Caco-2 (cell line): ENCODE measurements at regions not wholly inside any gene's neighbourhood (a gene's known extent, or its start where the extent isn't known, plus 50 kb on each side); places are given as distances from the start of the nearest gene placed in this dataset.

ENCODE experiments used
- BruUV-seq: library from RNA; stranded (reverse); fragments of 400-500 nt; replicated peaks from 2 replicates; lab custom pipeline; 2021; lab: Mats Ljungman, UMichigan
- CTCF ChIA-PET: fragments of 300-600 bp; sonication (Branson Sonifier 250); formaldehyde crosslinking; loops from one replicate; lab custom pipeline; 2022; ENCODE audit warnings: antibody characterized with exemption; lab: Charles Lee
- POLR2A ChIA-PET: fragments of 300-600 bp; sonication (Branson Sonifier 250); formaldehyde crosslinking; loops from one replicate; lab custom pipeline; 2022; ENCODE audit warnings: antibody characterized with exemption; lab: Charles Lee
- DNase-seq, 2 experiments: peaks; one replicate each; pipeline versions ENCODE4 v3.0.0 to v3.0.0-alpha.2; 2020 to 2022
- H3K27me3 ChIP-seq: replicated peaks from 2 replicates; pipeline ENCODE4 v1.6.0; 2011; ENCODE audit warnings: low read length; ENCODE audit not compliant: control insufficient read depth, insufficient read depth
- H3K36me3 ChIP-seq: 2 replicates; pipeline ENCODE4 v1.5.1; 2011; ENCODE audit warnings: low read length; ENCODE audit not compliant: control insufficient read depth, insufficient read depth
- H3K4me1 ChIP-seq: fragments of 250-450 bp; sonication (Bioruptor Pico); 2 replicates; pipeline ENCODE4 v1.5.1; 2020; ENCODE audit warnings: mild to moderate bottlenecking
- H3K4me3 ChIP-seq: 2 replicates; pipeline ENCODE4 v1.5.1; 2011; ENCODE audit warnings: low read depth, mild to moderate bottlenecking, control low read depth, low read length
- H3K9me3 ChIP-seq: fragments of 250-450 bp; sonication (Bioruptor Pico); 2 replicates; pipeline ENCODE4 v1.5.1; 2020; ENCODE audit warnings: mild to moderate bottlenecking, moderate library complexity
- H3K27ac Mint-ChIP-seq: one replicate; pipeline ENCODE4 v1.8.0; 2022; ENCODE audit warnings: mixed read lengths; ENCODE audit not compliant: unreplicated experiment
- H3K27me3 Mint-ChIP-seq: one replicate; pipeline ENCODE4 v1.8.0; 2022; ENCODE audit warnings: mixed read lengths; ENCODE audit not compliant: insufficient read depth, unreplicated experiment
- H3K36me3 Mint-ChIP-seq: one replicate; pipeline ENCODE4 v1.8.0; 2022; ENCODE audit warnings: mild to moderate bottlenecking, mixed read lengths; ENCODE audit not compliant: insufficient read depth, unreplicated experiment
- H3K4me1 Mint-ChIP-seq: one replicate; pipeline ENCODE4 v1.8.0; 2022; ENCODE audit warnings: low read depth, mixed read lengths; ENCODE audit not compliant: unreplicated experiment
- H3K4me3 Mint-ChIP-seq: one replicate; pipeline ENCODE4 v1.8.0; 2022; ENCODE audit warnings: mild to moderate bottlenecking, moderate library complexity, mixed read lengths; ENCODE audit not compliant: unreplicated experiment
- H3K9me3 Mint-ChIP-seq: one replicate; pipeline ENCODE4 v1.8.0; 2022; ENCODE audit warnings: mixed read lengths; ENCODE audit not compliant: unreplicated experiment
- intact Hi-C: fragments of 100-400 bp; cut with micrococcal nuclease; formaldehyde crosslinking; loops from one replicate; pipeline ENCODE4 v1.10.0; 2022; ENCODE audit not compliant: unreplicated experiment
- TF ChIP-seq, protein P1 (sequence below), 2 experiments: fragments of 200-600 bp in 1 of 2; IDR thresholded peaks; 1 replicate in 1 of 2; 2 replicates in 1 of 2; pipeline versions ENCODE4 v1.5.1 to v1.8.0; 2011 to 2022; ENCODE audit warnings: antibody characterized with exemption in 1 of 2, control low read depth in 1 of 2, inconsistent platforms in 1 of 2, low read depth in 1 of 2, low read length in 1 of 2, mild to moderate bottlenecking in 1 of 2, moderate library complexity in 1 of 2; ENCODE audit not compliant: insufficient read depth in 1 of 2, severe bottlenecking in 1 of 2, unreplicated experiment in 1 of 2

- H3K4me1 ChIP-seq: no peaks in the 10 kb centered on the region
- no peaks in the 10 kb centered on the region for H3K9me3 ChIP-seq
- H3K4me1 Mint-ChIP-seq: no peaks in the 10 kb centered on the region
- intact Hi-C loops: no loop called here
- no peaks in the 10 kb centered on the region for H3K36me3 Mint-ChIP-seq
- H3K27me3 Mint-ChIP-seq: no peaks in the 10 kb centered on the region
- TF ChIP-seq, protein P1, sequence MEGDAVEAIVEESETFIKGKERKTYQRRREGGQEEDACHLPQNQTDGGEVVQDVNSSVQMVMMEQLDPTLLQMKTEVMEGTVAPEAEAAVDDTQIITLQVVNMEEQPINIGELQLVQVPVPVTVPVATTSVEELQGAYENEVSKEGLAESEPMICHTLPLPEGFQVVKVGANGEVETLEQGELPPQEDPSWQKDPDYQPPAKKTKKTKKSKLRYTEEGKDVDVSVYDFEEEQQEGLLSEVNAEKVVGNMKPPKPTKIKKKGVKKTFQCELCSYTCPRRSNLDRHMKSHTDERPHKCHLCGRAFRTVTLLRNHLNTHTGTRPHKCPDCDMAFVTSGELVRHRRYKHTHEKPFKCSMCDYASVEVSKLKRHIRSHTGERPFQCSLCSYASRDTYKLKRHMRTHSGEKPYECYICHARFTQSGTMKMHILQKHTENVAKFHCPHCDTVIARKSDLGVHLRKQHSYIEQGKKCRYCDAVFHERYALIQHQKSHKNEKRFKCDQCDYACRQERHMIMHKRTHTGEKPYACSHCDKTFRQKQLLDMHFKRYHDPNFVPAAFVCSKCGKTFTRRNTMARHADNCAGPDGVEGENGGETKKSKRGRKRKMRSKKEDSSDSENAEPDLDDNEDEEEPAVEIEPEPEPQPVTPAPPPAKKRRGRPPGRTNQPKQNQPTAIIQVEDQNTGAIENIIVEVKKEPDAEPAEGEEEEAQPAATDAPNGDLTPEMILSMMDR (IDR thresholded peaks at IDR 0.05; ENCODE audit: insufficient read depth in 1 of 2, low read depth in 1 of 2, low read length in 1 of 2, severe bottlenecking in 1 of 2, unreplicated experiment in 1 of 2): no peak
- H3K36me3 ChIP-seq: no peaks in the 10 kb centered on the region
- BruUV-seq: no TSS peak
- POLR2A ChIA-PET: no interaction called here
- DNase-seq: no peak
- no peaks in the 10 kb centered on the region for H3K9me3 Mint-ChIP-seq
- H3K4me3 ChIP-seq: no peak overlapping the region
- CTCF ChIA-PET: no interaction called here
- H3K4me3 Mint-ChIP-seq: no peak overlapping the region
- no peaks in the 10 kb centered on the region for H3K27me3 ChIP-seq
- H3K27ac Mint-ChIP-seq: no peak overlapping the region
Observed at GRCh38 chr12:85663631-85664030, 172.6 kb downstream of the RASSF9 start.

DNA sequence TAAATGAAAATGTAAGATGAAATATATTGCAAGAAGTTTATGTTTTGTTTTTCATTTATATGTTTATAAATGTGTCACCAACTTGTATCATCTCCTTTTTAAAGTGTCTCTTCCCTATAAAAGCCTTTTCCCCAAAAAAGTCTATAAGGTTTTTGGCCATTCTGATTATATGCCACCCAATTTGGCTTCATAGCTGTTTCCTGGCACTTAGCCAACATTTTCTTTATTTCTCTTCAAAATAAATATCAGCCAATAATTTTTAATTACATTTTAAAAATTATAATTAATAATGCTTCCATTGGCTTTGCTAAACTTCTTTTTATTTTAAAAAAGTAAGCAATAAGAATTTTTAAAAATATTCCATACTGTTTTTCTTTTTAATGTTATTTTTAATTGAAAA lies 171.8 kb downstream of the RASSF9 start:
- Histone ChIP-seq H3K36me3 (no peaks in the 10 kb centered on the region), H3K4me3 (no peak overlapping the region), H3K4me1 (no peaks in the 10 kb centered on the region), H3K9me3 (no peaks in the 10 kb centered on the region), H3K27me3 (no peaks in the 10 kb centered on the region)
- H3K4me3 Mint-ChIP-seq: no peak overlapping the region
- DNase-seq: no peak
- TF ChIP-seq, protein P1 (IDR thresholded peaks at IDR 0.05; ENCODE audit: insufficient read depth in 1 of 2, low read depth in 1 of 2, low read length in 1 of 2, severe bottlenecking in 1 of 2, unreplicated experiment in 1 of 2): no peak
- intact Hi-C loops: no loop called here
- H3K36me3 Mint-ChIP-seq: no peaks in the 10 kb centered on the region
- CTCF ChIA-PET: no interaction called here
- POLR2A ChIA-PET: no interaction called here
- H3K27ac Mint-ChIP-seq: no peak overlapping the region
- H3K27me3 Mint-ChIP-seq: no peaks in the 10 kb centered on the region
- no peaks in the 10 kb centered on the region for H3K9me3 Mint-ChIP-seq
- no peaks in the 10 kb centered on the region for H3K4me1 Mint-ChIP-seq
- no TSS peak for BruUV-seq

DNA sequence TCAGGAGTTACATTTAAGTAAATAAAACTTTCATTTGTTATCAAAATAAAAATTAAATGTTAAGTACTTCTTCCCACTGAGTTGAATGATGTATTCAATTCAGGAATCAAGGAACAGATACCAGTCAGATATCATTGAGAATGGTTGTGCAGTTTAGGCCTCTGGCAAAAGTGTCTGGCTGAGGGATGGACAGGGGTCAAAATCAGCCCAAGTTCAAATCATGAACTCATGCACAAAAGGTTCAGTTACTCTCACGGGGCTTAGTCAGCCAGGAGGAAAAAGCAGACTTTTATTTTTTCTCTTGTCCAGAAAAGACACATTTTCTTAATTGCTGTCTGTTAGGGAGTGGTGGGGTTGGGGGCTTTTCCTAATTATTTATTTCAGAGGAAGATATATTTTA lies 166.3 kb downstream of the RASSF9 start:
- DNase-seq: no peak
- Mint-ChIP-seq H3K36me3 (no peaks in the 10 kb centered on the region), H3K27ac (no peak overlapping the region), H3K4me3 (no peak overlapping the region), H3K4me1 (no peaks in the 10 kb centered on the region), H3K9me3 (no peaks in the 10 kb centered on the region), H3K27me3 (no peaks in the 10 kb centered on the region)
- Histone ChIP-seq H3K36me3 (no peaks in the 10 kb centered on the region), H3K9me3 (no peaks in the 10 kb centered on the region), H3K4me3 (no peak overlapping the region), H3K27me3 (no peaks in the 10 kb centered on the region), H3K4me1 (no peaks in the 10 kb centered on the region)
- POLR2A ChIA-PET: no interaction called here
- CTCF ChIA-PET: no interaction called here
- no TSS peak for BruUV-seq
- TF ChIP-seq, protein P1 (IDR thresholded peaks at IDR 0.05; ENCODE audit: insufficient read depth in 1 of 2, low read depth in 1 of 2, low read length in 1 of 2, severe bottlenecking in 1 of 2, unreplicated experiment in 1 of 2): no peak
- intact Hi-C loops: no loop called here
